NCI-H446 treated with DMSO at 0.1 percent for 48 hours (cell line): ENCODE measurements at regions not wholly inside any gene's neighbourhood (a gene's known extent, or its start where the extent isn't known, plus 50 kb on each side); places are given as distances from the start of the nearest gene placed in this dataset.
"Not testable (repeated sequence)": the region's sequence is repeated elsewhere in the genome, so short reads cannot be mapped to it uniquely, and the experiment has no call there.

Experiments used
- DNase-seq: peaks from one replicate; lab custom pipeline; 2025; lab: John Stamatoyannopoulos, UW

- DNase-seq = no peak
Measured at GRCh38 chr6:66605011-66605410, 898.0 kb upstream of the EYS start.

GRCh38 chr6:66599541-66599940 lies 892.5 kb upstream of the EYS start:
- no peak for DNase-seq

GRCh38 chr6:66578362-66578761 lies 871.3 kb upstream of the EYS start:
- DNase-seq = no peak

- DNase-seq = no peak
Measured at GRCh38 chr6:66568271-66568670, 861.2 kb upstream of the EYS start.

- no peak for DNase-seq
Measured at GRCh38 chr6:66561479-66561878, 854.5 kb upstream of the EYS start.

GRCh38 chr6:66558189-66558588 lies 851.2 kb upstream of the EYS start:
- DNase-seq = no peak

- DNase-seq = no peak
Measured at GRCh38 chr6:66556936-66557335, 849.9 kb upstream of the EYS start.

GRCh38 chr6:66555082-66555481 lies 848.1 kb upstream of the EYS start:
- no peak for DNase-seq

GRCh38 chr6:66553441-66553840 lies 846.4 kb upstream of the EYS start:
- DNase-seq = no peak

- peak; percentile 56 for DNase-seq
Measured at GRCh38 chr6:66538551-66539135, 831.6 kb upstream of the EYS start.

GRCh38 chr6:66533921-66534404 lies 826.9 kb upstream of the EYS start:
- DNase-seq = no peak

GRCh38 chr6:66526061-66526460 lies 819.0 kb upstream of the EYS start:
- no peak for DNase-seq

GRCh38 chr6:66522864-66523263 lies 815.8 kb upstream of the EYS start:
- DNase-seq = no peak

GRCh38 chr6:66516377-66516776 lies 809.4 kb upstream of the EYS start:
- no peak for DNase-seq

- DNase-seq = no peak
Measured at GRCh38 chr6:66508433-66508832, 801.4 kb upstream of the EYS start.

GRCh38 chr6:66499851-66500250 lies 792.8 kb upstream of the EYS start:
- no peak for DNase-seq

GRCh38 chr6:66496659-66497058 lies 789.6 kb upstream of the EYS start:
- no peak for DNase-seq

GRCh38 chr6:66494643-66495042 lies 787.6 kb upstream of the EYS start:
- DNase-seq = not testable (repeated sequence)

- DNase-seq = no peak
Measured at GRCh38 chr6:66489269-66489987, 782.4 kb upstream of the EYS start.

GRCh38 chr6:66481216-66481615 lies 774.2 kb upstream of the EYS start:
- no peak for DNase-seq

- DNase-seq = no peak
Measured at GRCh38 chr6:66478705-66479104, 771.7 kb upstream of the EYS start.

GRCh38 chr6:66435321-66435720 lies 728.3 kb upstream of the EYS start:
- DNase-seq = no peak

GRCh38 chr6:66429210-66429609 lies 722.2 kb upstream of the EYS start:
- DNase-seq = no peak

- DNase-seq = no peak
Measured at GRCh38 chr6:66423047-66423446, 716.0 kb upstream of the EYS start.
